CD4-positive, CD25-positive, alpha-beta regulatory T cell (primary cell): ENCODE measurements at regions not wholly inside any gene's neighbourhood (a gene's known extent, or its start where the extent isn't known, plus 50 kb on each side); places are given as distances from the start of the nearest gene placed in this dataset.

ENCODE experiments used
- ATAC-seq, 2 donors: fragments of 150-1000 bp; cut with Tn5 transposase; one replicate each; pipeline ENCODE4 v1.10.0; 2021; ENCODE audit warnings: low read depth in 2 of 2, moderate number of reproducible peaks in 2 of 2, moderate library complexity in 1 of 2
- DNase-seq, 3 donors: peaks; one replicate each; pipeline versions ENCODE4 v3.0.0 to v3.0.0-alpha.2; 2012 to 2022; ENCODE audit warnings: mixed read lengths in 1 of 3
- H3K27ac ChIP-seq: one replicate; pipeline ENCODE4 v1.7.0; 2013; ENCODE audit warnings: mild to moderate bottlenecking, low read length; ENCODE audit not compliant: insufficient read depth, poor library complexity, severe bottlenecking
- H3K27me3 ChIP-seq: one replicate; pipeline ENCODE4 v1.7.0; 2013; ENCODE audit warnings: low read length; ENCODE audit not compliant: control insufficient read depth, insufficient read depth
- H3K36me3 ChIP-seq: one replicate; pipeline ENCODE4 v1.7.0; 2013; ENCODE audit warnings: mild to moderate bottlenecking, low read length, moderate library complexity; ENCODE audit not compliant: control insufficient read depth, insufficient read depth
- H3K4me1 ChIP-seq: 2 replicates; pipeline ENCODE4 v1.7.0; 2013; ENCODE audit warnings: mild to moderate bottlenecking, low read length; ENCODE audit not compliant: insufficient read depth, control insufficient read depth, poor library complexity, severe bottlenecking
- H3K4me3 ChIP-seq: one replicate; pipeline ENCODE4 v1.7.0; 2013; ENCODE audit warnings: low read depth, mild to moderate bottlenecking, low read length, moderate library complexity
- H3K9me3 ChIP-seq, 2 experiments: 1 replicate in 1 of 2; 2 replicates in 1 of 2; pipeline ENCODE4 v1.7.0; 2013; ENCODE audit warnings: low read length in 2 of 2, mild to moderate bottlenecking in 1 of 2, moderate library complexity in 1 of 2; ENCODE audit not compliant: control insufficient read depth in 2 of 2
- H3K27ac Mint-ChIP-seq, 3 donors: one replicate each; pipeline ENCODE4 v1.8.0; 2020 to 2022; ENCODE audit warnings: mild to moderate bottlenecking in 3 of 3, mixed read lengths in 3 of 3, moderate library complexity in 2 of 3
- H3K27me3 Mint-ChIP-seq: one replicate; pipeline ENCODE4 v1.8.0; 2022; ENCODE audit warnings: mild to moderate bottlenecking, mixed read lengths
- H3K36me3 Mint-ChIP-seq: one replicate; pipeline ENCODE4 v1.8.0; 2020; ENCODE audit warnings: mixed read lengths
- H3K4me1 Mint-ChIP-seq, 4 donors: one replicate each; pipeline ENCODE4 v1.8.0; 2020 to 2022; ENCODE audit warnings: mixed read lengths in 4 of 4, mild to moderate bottlenecking in 1 of 4
- H3K4me3 Mint-ChIP-seq, 4 donors: one replicate each; pipeline ENCODE4 v1.8.0; 2020 to 2022; ENCODE audit warnings: mild to moderate bottlenecking in 4 of 4, mixed read lengths in 4 of 4, moderate library complexity in 3 of 4
- H3K9me3 Mint-ChIP-seq, 7 donors: one replicate each; pipeline ENCODE4 v1.8.0; 2020 to 2022; ENCODE audit warnings: mixed read lengths in 7 of 7, mild to moderate bottlenecking in 3 of 7, moderate library complexity in 2 of 7

DNA sequence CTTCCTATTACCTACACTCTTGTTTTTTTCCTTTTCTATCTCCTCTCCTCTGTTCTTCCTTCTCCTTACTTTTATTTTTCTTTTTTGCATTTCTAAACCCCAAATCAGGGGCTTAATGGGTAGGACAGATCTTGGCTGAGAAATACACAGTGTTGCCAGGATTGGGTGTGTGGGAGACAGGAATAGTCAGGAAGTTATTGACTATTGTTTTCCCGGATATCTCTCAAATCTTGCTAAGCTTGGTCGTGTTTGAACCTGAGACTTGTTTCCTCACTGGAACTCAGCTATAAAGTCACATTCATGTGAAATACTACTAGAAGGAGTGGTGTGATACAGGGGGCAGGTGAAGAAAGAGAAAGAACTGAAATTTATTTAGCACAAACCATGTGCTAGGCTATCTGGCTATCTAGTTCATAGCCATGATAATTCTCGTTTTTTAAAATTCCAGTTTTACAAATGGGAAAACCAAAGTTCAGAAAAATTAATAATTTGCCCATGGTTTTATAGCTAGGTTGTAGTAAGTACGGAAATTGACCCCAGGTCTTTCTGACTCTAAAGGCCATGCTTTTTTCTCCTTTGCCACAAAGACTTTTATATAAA lies 343.2 kb upstream of the UMPS start:
- H3K4me3 Mint-ChIP-seq: no peak overlapping the region
- H3K36me3 Mint-ChIP-seq: no peaks in the 10 kb centered on the region
- no peak overlapping the region for H3K27ac ChIP-seq
- no peak overlapping the region for H3K4me3 ChIP-seq
- no peaks in the 10 kb centered on the region for H3K9me3 ChIP-seq
- DNase-seq: no peak
- no peak for ATAC-seq
- H3K27ac Mint-ChIP-seq: no peak overlapping the region
- H3K4me1 ChIP-seq: no peaks in the 10 kb centered on the region
- peaks cover 7% of the 10 kb centered on the region for H3K27me3 ChIP-seq
- H3K9me3 Mint-ChIP-seq: peaks cover 0 to 1% (median 0%) of the 10 kb centered on the region in 7 donors
- no peaks in the 10 kb centered on the region for H3K4me1 Mint-ChIP-seq
- no peaks in the 10 kb centered on the region for H3K36me3 ChIP-seq
- H3K27me3 Mint-ChIP-seq: peaks cover 27% of the 10 kb centered on the region

DNA sequence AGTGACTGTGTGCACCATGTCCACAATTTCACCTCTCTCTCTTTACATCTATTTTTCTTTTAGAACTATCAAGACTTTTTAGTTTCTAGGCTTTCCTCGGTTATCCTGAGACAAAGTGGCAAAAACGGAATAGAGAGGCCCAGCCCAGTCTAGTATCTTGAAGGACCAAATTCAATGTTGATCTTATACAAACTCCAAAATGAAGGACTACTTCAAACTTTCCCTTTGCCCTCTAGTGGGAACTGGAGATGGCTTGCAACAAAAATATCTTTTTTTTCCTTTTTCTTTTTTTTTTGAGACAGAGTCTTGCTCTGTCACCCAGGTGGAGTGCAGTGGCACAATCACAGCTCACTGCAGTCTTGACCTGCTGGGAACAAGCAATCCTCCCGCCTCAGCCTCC lies 338.5 kb upstream of the UMPS start:
- no peak for ATAC-seq

DNA sequence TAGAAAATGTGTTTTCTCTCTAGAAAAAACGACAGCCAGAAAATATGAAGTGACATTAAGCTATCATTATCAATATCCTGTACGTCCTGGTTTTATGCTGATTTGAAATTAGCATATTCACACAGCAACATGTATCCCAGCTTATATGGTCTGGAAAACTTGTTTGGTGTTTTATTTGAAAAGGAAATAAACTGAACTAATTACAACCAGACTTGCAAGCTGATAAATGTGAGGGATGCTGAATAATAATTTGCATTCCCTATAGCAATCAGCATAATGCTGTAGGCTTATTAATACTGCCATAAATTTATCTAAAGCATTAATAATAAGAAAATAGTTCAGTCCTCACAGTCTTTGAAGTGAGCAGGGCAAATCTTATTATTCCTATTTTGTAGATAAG lies 336.9 kb upstream of the UMPS start:
- Histone ChIP-seq H3K4me3 (no peak overlapping the region), H3K4me1 (no peaks in the 10 kb centered on the region), H3K36me3 (no peaks in the 10 kb centered on the region), H3K27ac (no peak overlapping the region), H3K9me3 (no peaks in the 10 kb centered on the region), H3K27me3 (peaks cover 3% of the 10 kb centered on the region)
- H3K27ac Mint-ChIP-seq: no peak overlapping the region
- H3K9me3 Mint-ChIP-seq: peaks cover 0 to 3% (median 0%) of the 10 kb centered on the region in 7 donors
- no peaks in the 10 kb centered on the region for H3K36me3 Mint-ChIP-seq
- H3K4me1 Mint-ChIP-seq: no peaks in the 10 kb centered on the region
- H3K4me3 Mint-ChIP-seq: no peak overlapping the region
- no peak for ATAC-seq
- no peak for DNase-seq
- H3K27me3 Mint-ChIP-seq: peaks cover 18% of the 10 kb centered on the region

More for the DNA sequence above, 338.5 kb upstream of the UMPS start:
- Mint-ChIP-seq H3K27me3 (peaks cover 17% of the 10 kb centered on the region), H3K4me1 (no peaks in the 10 kb centered on the region), H3K9me3 (peaks cover 0 to 1% (median 0%) of the 10 kb centered on the region in 7 donors), H3K36me3 (no peaks in the 10 kb centered on the region), H3K27ac (no peak overlapping the region), H3K4me3 (no peak overlapping the region)
- no peak for DNase-seq
- Histone ChIP-seq H3K27me3 (peaks cover 8% of the 10 kb centered on the region), H3K4me3 (no peak overlapping the region), H3K36me3 (no peaks in the 10 kb centered on the region), H3K4me1 (no peaks in the 10 kb centered on the region), H3K27ac (no peak overlapping the region), H3K9me3 (no peaks in the 10 kb centered on the region)

DNA sequence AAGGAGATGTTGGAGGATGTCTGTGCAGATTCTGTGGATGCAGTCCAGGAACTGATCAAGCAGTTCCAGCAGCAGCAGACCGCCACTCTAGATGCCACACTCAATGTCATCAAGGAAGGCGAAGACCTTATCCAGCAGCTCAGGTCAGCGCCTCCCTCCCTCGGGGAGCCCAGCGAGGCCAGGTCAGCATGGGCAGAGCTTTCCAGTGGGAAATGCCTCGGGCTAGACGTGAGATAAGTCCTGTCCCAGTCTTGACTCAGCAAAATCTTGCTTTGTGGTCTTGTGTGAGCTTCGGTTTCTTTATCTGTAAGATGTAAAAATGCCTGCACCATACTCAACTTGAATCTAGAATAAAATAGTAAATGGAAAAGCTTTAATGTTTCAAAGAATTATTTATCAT lies 335.1 kb upstream of the UMPS start:
- H3K4me1 ChIP-seq: no peaks in the 10 kb centered on the region
- peaks cover 0 to 2% (median 0%) of the 10 kb centered on the region in 7 donors for H3K9me3 Mint-ChIP-seq
- no peaks in the 10 kb centered on the region for H3K36me3 ChIP-seq
- peaks cover 17% of the 10 kb centered on the region for H3K27me3 Mint-ChIP-seq
- H3K9me3 ChIP-seq: no peaks in the 10 kb centered on the region
- no peak overlapping the region for H3K27ac ChIP-seq
- ATAC-seq (no peak), DNase-seq (no peak)
- no peak overlapping the region for H3K27ac Mint-ChIP-seq
- H3K4me3 Mint-ChIP-seq: no peak overlapping the region
- peaks cover 6% of the 10 kb centered on the region for H3K27me3 ChIP-seq
- no peaks in the 10 kb centered on the region for H3K4me1 Mint-ChIP-seq
- H3K4me3 ChIP-seq: no peak overlapping the region
- no peaks in the 10 kb centered on the region for H3K36me3 Mint-ChIP-seq

DNA sequence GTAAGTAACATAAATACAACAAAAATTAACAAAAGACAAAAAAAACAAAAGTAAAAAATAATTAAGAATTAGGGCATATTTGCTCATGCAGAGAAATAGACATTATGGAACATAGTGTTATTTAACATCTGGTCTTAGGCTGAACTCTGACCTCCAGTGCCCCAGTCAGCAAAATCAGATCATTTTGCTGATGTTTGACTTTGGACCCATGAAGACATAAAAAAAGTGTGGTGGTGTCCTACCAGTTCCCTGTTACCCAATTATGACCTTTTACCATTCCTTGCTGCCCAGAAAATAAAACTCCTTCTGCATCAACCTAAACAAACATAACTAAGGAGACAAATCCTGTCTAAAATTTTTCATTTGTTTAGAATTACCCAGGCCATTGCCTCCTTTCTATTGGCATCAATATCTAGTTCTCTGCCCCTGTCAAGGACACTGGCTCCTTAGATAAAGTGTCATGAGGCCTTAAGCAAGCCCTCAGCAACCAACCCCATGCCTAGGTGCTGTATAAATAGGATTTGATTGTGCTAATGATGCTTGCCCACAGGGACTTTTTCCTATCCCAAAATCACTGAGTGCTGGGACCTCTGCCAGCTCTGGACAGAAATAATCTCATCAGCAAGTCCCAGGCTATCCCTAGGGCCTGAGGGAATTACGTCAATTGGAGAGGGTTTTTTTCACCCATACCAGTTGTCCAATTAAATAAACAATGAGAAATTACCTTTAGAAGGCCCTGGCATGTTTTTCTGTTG lies 334.5 kb upstream of the UMPS start:
- ATAC-seq: no peak
- Mint-ChIP-seq H3K4me3 (no peak overlapping the region), H3K36me3 (no peaks in the 10 kb centered on the region), H3K27me3 (peaks cover 13% of the 10 kb centered on the region), H3K9me3 (peaks cover 0 to 2% (median 0%) of the 10 kb centered on the region in 7 donors), H3K27ac (no peak overlapping the region), H3K4me1 (no peaks in the 10 kb centered on the region)
- DNase-seq: no peak
- Histone ChIP-seq H3K4me3 (no peak overlapping the region), H3K27ac (no peak overlapping the region), H3K27me3 (peaks cover 6% of the 10 kb centered on the region), H3K9me3 (no peaks in the 10 kb centered on the region), H3K4me1 (no peaks in the 10 kb centered on the region), H3K36me3 (no peaks in the 10 kb centered on the region)

DNA sequence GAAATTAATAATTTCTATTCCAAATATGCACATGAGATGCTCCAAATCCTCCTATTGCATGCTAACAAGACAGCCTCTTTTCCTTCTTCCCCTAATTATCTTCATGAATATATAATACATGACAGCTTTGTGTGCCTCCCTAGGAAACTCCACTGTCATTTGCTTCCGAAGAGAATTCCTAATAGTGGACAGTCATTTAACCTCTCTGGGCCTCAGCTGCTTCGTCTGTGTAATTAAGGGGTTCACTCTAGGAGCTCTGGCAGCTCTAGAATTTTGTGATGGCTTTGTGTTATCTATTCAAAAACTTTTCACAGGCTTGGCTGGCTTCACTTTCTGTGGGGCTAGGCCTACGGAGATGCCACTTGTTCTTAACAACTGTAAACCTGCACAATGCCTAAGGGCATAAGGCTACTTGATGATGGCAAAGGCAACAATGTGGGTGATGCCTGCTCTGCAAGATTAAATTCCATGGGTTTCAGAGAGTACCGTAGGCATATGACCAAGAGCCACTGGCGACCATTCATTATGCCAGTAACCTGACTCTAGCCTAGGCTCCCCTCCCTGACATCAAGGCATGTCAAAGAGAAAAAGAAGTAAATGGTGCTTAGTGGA lies 333.8 kb upstream of the UMPS start:
- H3K27ac Mint-ChIP-seq: peak overlapping the region in 1 of 3 donors; percentile 49
- no peak for ATAC-seq
- no peak for DNase-seq
- H3K27me3 Mint-ChIP-seq: peaks cover 13% of the 10 kb centered on the region
- no peak overlapping the region for H3K4me3 ChIP-seq
- H3K36me3 Mint-ChIP-seq: no peaks in the 10 kb centered on the region
- H3K36me3 ChIP-seq: no peaks in the 10 kb centered on the region
- H3K27me3 ChIP-seq: peaks cover 6% of the 10 kb centered on the region
- H3K9me3 ChIP-seq: no peaks in the 10 kb centered on the region
- H3K4me1 Mint-ChIP-seq: no peaks in the 10 kb centered on the region
- H3K4me3 Mint-ChIP-seq: no peak overlapping the region
- no peaks in the 10 kb centered on the region for H3K4me1 ChIP-seq
- H3K9me3 Mint-ChIP-seq: peaks cover 0 to 2% (median 0%) of the 10 kb centered on the region in 7 donors
- H3K27ac ChIP-seq: no peak overlapping the region

DNA sequence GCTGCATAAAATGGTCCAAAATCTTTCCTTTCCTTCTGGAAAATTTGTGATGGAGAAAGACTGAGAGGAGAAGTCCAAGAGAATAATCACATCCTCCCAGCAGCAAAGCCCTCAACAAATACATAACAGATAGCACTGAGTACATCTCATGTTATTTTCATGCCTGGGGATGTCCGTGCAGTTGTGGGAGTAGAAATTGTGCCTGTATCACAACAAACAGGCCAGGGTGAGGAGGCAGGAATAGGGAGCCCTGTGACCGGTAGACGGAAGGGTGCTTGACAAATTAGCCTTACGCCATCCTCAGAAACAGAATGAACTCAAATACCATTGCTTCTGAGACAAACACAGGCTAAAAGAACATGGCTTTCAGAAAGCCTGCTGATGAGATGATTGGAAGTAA lies 333.2 kb upstream of the UMPS start:
- peaks cover 0 to 2% (median 0%) of the 10 kb centered on the region in 7 donors for H3K9me3 Mint-ChIP-seq
- Histone ChIP-seq H3K4me3 (no peak overlapping the region), H3K9me3 (no peaks in the 10 kb centered on the region), H3K4me1 (no peaks in the 10 kb centered on the region), H3K27me3 (peaks cover 6% of the 10 kb centered on the region), H3K27ac (no peak overlapping the region), H3K36me3 (no peaks in the 10 kb centered on the region)
- no peak overlapping the region for H3K27ac Mint-ChIP-seq
- no peak for DNase-seq
- H3K36me3 Mint-ChIP-seq: no peaks in the 10 kb centered on the region
- H3K4me1 Mint-ChIP-seq: no peaks in the 10 kb centered on the region
- no peak for ATAC-seq
- peaks cover 9% of the 10 kb centered on the region for H3K27me3 Mint-ChIP-seq
- no peak overlapping the region for H3K4me3 Mint-ChIP-seq
